Duodenal mucosa (tissue), 2 donors: ENCODE measurements at regions not wholly inside any gene's neighbourhood (a gene's known extent, or its start where the extent isn't known, plus 50 kb on each side); places are given as distances from the start of the nearest gene placed in this dataset.

Experiments used
- H3K27ac ChIP-seq: one replicate; pipeline ENCODE4 v1.7.0; 2013; ENCODE audit warnings: low read depth, low read length
- H3K27me3 ChIP-seq, 2 donors: one replicate each; pipeline ENCODE4 v1.7.0; 2013; ENCODE audit warnings: low read length in 2 of 2, control low read depth in 1 of 2; ENCODE audit not compliant: insufficient read depth in 2 of 2, control insufficient read depth in 1 of 2
- H3K36me3 ChIP-seq, 2 donors: one replicate each; pipeline ENCODE4 v1.7.0; 2013; ENCODE audit warnings: low read length in 2 of 2, control low read depth in 1 of 2; ENCODE audit not compliant: insufficient read depth in 2 of 2, control insufficient read depth in 1 of 2
- H3K4me1 ChIP-seq, 2 donors: one replicate each; pipeline ENCODE4 v1.7.0; 2013; ENCODE audit warnings: low read length in 2 of 2, control low read depth in 1 of 2; ENCODE audit not compliant: insufficient read depth in 2 of 2, control insufficient read depth in 1 of 2
- H3K4me3 ChIP-seq, 2 donors: one replicate each; pipeline ENCODE4 v1.7.0; 2013; ENCODE audit warnings: low read length in 2 of 2, low read depth in 1 of 2
- H3K9ac ChIP-seq, 2 donors: one replicate each; pipeline ENCODE4 v1.7.0; 2013; ENCODE audit warnings: low read length in 2 of 2, low read depth in 1 of 2
- H3K9me3 ChIP-seq, 2 donors: one replicate each; pipeline ENCODE4 v1.7.0; 2013; ENCODE audit warnings: low read length in 2 of 2, control low read depth in 1 of 2; ENCODE audit not compliant: control insufficient read depth in 1 of 2

DNA sequence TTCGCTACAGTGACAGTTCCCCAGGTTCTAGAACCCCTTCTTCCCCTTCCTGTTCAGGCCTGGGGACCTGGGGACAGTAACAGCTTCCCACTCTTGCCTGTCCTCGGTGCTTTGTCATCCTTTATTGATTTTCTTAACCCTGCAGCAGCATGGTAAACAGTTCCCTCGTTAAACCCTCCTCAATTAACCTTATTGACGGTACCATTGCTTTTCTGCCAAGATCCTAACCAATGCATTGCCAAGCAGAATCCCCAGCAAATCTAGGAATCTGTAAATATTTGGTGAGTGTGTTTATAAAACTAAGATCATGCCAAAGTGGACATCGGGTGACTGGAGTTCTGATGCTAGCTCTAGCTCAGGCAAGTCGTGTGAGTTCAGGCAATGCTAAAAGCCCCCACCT, 99.6 kb upstream of the KAZN start:
- Histone ChIP-seq H3K27me3 (no peaks in the 10 kb centered on the region), H3K27ac (no peak overlapping the region), H3K9ac (no peak overlapping the region), H3K4me1 (no peaks in the 10 kb centered on the region), H3K9me3 (no peaks in the 10 kb centered on the region), H3K36me3 (no peaks in the 10 kb centered on the region), H3K4me3 (no peak overlapping the region)

GRCh38 chr1:14499312-14500040, 99.0 kb upstream of the KAZN start:
- H3K4me1 ChIP-seq = no peaks in the 10 kb centered on the region
- no peak overlapping the region for H3K27ac ChIP-seq
- H3K9ac ChIP-seq = no peak overlapping the region
- no peaks in the 10 kb centered on the region for H3K36me3 ChIP-seq
- no peak overlapping the region for H3K4me3 ChIP-seq
- H3K9me3 ChIP-seq = no peaks in the 10 kb centered on the region
- H3K27me3 ChIP-seq = no peaks in the 10 kb centered on the region

DNA sequence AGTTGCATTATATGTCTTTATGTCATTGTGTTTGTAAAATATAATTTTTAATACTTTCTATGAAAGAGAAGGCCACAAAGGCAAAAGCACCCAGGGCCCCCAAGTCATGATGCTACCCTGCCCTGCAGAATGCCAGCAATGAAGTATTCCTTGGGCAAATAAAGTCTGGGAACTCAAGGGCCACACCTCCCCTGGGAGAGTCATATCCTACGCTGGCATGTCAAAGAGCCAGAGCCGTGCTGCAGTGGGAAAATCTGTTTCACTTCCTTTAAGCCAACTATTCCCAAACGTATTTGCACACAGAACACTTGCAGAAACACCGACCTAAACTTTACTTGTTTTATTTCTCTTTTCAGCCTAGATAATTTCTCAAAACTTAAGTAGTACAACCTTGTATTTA, 98.4 kb upstream of the KAZN start:
- H3K4me3 ChIP-seq = no peak overlapping the region
- no peaks in the 10 kb centered on the region for H3K27me3 ChIP-seq
- no peak overlapping the region for H3K27ac ChIP-seq
- no peaks in the 10 kb centered on the region for H3K36me3 ChIP-seq
- no peaks in the 10 kb centered on the region for H3K4me1 ChIP-seq
- H3K9ac ChIP-seq = no peak overlapping the region
- no peaks in the 10 kb centered on the region for H3K9me3 ChIP-seq

GRCh38 chr1:14500912-14501311, 97.6 kb upstream of the KAZN start:
- H3K27ac ChIP-seq = no peak overlapping the region
- no peaks in the 10 kb centered on the region for H3K36me3 ChIP-seq
- no peaks in the 10 kb centered on the region for H3K27me3 ChIP-seq
- no peaks in the 10 kb centered on the region for H3K4me1 ChIP-seq
- H3K9me3 ChIP-seq = no peaks in the 10 kb centered on the region
- no peak overlapping the region for H3K9ac ChIP-seq
- no peak overlapping the region for H3K4me3 ChIP-seq

DNA sequence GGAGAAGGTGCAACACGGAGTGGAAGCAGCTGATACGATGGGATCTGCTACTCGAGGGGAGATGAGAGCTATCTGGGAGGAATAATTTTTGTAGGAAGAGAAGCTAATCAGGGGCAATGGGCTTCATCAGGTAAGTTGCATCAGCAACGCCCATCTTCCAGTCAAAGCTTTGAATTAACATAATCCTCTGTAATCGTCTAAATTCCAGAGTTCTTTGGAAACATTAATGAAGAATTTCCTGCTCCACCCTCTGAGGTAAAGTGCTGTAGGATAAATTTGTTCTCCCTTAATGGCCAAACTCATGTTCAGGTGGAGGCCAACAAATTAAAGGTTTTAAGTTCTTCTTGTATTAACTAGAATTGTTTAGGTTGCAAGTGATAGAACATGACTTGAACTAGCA, 94.0 kb upstream of the KAZN start:
- no peaks in the 10 kb centered on the region for H3K4me1 ChIP-seq
- no peak overlapping the region for H3K9ac ChIP-seq
- no peaks in the 10 kb centered on the region for H3K27me3 ChIP-seq
- H3K36me3 ChIP-seq = no peaks in the 10 kb centered on the region
- H3K9me3 ChIP-seq = no peaks in the 10 kb centered on the region
- H3K27ac ChIP-seq = no peak overlapping the region
- H3K4me3 ChIP-seq = no peak overlapping the region

DNA sequence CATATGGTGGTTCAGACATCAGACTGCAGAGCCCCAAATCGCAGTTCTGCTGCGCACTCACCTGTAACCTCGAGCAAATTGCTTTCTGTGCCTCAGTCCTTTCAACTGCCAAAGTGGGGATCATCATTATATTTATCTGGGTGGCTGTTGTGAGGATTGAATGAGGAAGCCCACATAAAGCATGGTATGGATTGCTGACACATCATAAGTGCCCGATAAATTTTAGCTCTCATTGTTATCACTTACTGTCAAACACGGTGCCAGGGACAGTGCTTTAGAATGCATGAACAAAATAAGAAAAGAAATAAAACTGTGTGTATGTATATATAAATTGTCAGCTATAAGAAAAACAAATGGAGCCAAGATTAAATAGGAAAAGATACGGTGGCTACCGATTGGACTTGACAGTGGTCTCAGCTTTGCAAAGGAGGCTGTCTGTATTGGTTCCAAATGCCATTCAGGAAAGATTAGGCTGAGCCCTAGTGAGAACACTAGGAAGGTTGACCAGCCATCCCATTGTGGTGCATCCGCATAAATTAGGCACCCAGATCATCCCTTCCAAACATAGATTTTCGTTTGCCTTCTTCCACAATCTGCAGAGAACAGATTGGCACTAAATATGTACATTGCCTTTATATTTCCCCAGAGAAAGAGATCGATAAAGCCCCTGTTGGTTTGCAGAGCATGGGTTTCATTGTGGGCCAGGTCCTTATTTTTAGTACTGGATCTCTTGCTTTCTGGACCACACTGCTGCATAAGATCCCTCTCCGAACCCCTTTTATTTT, 91.8 kb upstream of the KAZN start:
- H3K36me3 ChIP-seq = no peaks in the 10 kb centered on the region
- H3K4me3 ChIP-seq = no peak overlapping the region
- no peak overlapping the region for H3K27ac ChIP-seq
- no peaks in the 10 kb centered on the region for H3K27me3 ChIP-seq
- H3K9me3 ChIP-seq = no peaks in the 10 kb centered on the region
- H3K9ac ChIP-seq = no peak overlapping the region
- no peaks in the 10 kb centered on the region for H3K4me1 ChIP-seq

DNA sequence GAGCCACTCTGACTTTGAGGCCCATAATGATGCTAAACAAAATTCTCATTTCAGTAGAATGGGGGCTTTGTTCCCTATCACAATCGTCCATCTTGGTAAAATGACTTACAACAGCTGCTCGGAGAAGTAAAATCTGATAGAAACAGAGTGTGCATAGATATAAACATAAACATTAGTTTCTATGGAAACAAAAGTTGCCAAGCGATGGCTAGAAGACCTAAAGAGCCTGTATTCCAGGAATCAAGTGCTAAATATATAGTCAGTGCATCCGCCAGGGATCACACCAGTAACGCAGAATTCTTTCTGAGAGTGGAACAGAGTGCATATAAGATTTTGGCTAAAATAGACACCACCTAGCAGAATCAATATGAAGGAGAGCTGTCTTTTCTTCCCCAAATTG, 91.2 kb upstream of the KAZN start:
- Histone ChIP-seq H3K9ac (no peak overlapping the region), H3K4me1 (no peaks in the 10 kb centered on the region), H3K9me3 (no peaks in the 10 kb centered on the region), H3K36me3 (no peaks in the 10 kb centered on the region), H3K27ac (no peak overlapping the region), H3K4me3 (no peak overlapping the region), H3K27me3 (no peaks in the 10 kb centered on the region)

- H3K4me3 ChIP-seq = no peak overlapping the region
- H3K9ac ChIP-seq = no peak overlapping the region
- H3K27me3 ChIP-seq = no peaks in the 10 kb centered on the region
- H3K36me3 ChIP-seq = no peaks in the 10 kb centered on the region
- H3K9me3 ChIP-seq = no peaks in the 10 kb centered on the region
- H3K27ac ChIP-seq = no peak overlapping the region
- H3K4me1 ChIP-seq = no peaks in the 10 kb centered on the region
Measured at GRCh38 chr1:14508613-14509012, 89.9 kb upstream of the KAZN start.

- Histone ChIP-seq H3K4me3 (no peak overlapping the region), H3K9me3 (no peaks in the 10 kb centered on the region), H3K9ac (no peak overlapping the region), H3K36me3 (no peaks in the 10 kb centered on the region), H3K4me1 (no peaks in the 10 kb centered on the region), H3K27ac (no peak overlapping the region), H3K27me3 (no peaks in the 10 kb centered on the region)
Measured at GRCh38 chr1:14511166-14511680, 87.3 kb upstream of the KAZN start.

DNA sequence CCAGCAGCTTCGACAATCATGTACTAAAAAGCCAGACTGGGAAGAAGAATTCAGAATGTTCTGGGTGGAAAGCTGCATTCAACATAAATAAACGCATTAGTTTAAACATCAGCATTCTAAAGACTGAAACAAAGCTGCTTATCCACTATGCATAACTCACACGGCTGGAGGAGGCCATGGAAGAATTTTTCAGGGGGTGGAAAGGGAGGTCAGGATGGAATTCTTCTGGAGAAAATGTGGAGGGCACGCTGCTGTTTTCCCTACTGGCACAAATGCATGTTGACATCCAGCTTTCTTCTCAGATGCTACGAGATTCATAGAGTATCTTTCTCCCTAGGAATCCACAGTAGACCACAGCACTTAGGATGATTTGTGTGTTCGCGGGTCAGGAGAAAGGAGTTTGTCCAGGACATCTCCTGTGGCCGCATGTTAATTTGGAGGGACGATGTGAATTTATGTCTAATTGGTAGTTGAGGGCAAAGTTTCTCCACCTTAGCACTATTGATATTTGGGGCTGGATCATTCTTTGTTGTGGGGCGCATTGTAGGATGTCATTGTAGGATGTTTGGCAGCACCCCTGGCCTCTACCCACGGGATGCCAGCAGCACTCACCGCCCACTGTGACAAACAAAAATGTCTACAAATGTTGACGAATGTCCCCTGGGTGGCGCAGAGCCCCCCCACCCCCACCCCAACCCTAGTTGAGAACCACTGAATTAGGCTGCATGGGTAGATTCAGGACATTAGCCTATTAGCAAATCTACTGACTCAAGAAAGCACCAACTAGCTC, 86.5 kb upstream of the KAZN start:
- Histone ChIP-seq H3K4me3 (no peak overlapping the region), H3K4me1 (no peaks in the 10 kb centered on the region), H3K27me3 (no peaks in the 10 kb centered on the region), H3K36me3 (no peaks in the 10 kb centered on the region), H3K9me3 (no peaks in the 10 kb centered on the region), H3K27ac (no peak overlapping the region), H3K9ac (no peak overlapping the region)
